GM23338 (cell line): ENCODE measurements at regions not wholly inside any gene's neighbourhood (a gene's known extent, or its start where the extent isn't known, plus 50 kb on each side); places are given as distances from the start of the nearest gene placed in this dataset.

Experiments used
- ATAC-seq: fragments of 200-7000 bp; cut with Tn5 transposase; 3 replicates; pipeline ENCODE4 v1.9.1; 2020
- DNase-seq: peaks from one replicate; pipeline ENCODE4 v3.0.0-alpha.2; 2015; ENCODE audit warnings: low spot score
- H2AFZ ChIP-seq: fragments of 200-600 bp; sonication (generic); 2 replicates; pipeline ENCODE4 v1.8.0; 2016; ENCODE audit warnings: antibody characterized with exemption, mild to moderate bottlenecking, moderate library complexity
- H3F3A ChIP-seq: fragments of 200-600 bp; sonication (generic); replicated peaks from 2 replicates; pipeline ENCODE4 v1.8.0; 2017; ENCODE audit warnings: antibody characterized with exemption, mixed run types, low read depth
- H3K27ac ChIP-seq: fragments of 200-600 bp; sonication (generic); 2 replicates; pipeline ENCODE4 v1.6.1; 2016; ENCODE audit warnings: low read depth
- H3K27me3 ChIP-seq: fragments of 200-600 bp; sonication (generic); 2 replicates; pipeline ENCODE4 v1.8.0; 2016; ENCODE audit warnings: mild to moderate bottlenecking, mixed run types, moderate library complexity; ENCODE audit not compliant: insufficient read depth
- H3K36me3 ChIP-seq: fragments of 200-600 bp; sonication (generic); 2 replicates; pipeline ENCODE4 v1.8.0; 2016; ENCODE audit warnings: mild to moderate bottlenecking; ENCODE audit not compliant: insufficient read depth
- H3K4me1 ChIP-seq: fragments of 200-600 bp; sonication (generic); 2 replicates; pipeline ENCODE4 v1.8.0; 2016; ENCODE audit warnings: mild to moderate bottlenecking, moderate library complexity; ENCODE audit not compliant: insufficient read depth
- H3K4me2 ChIP-seq: fragments of 200-600 bp; sonication (generic); 2 replicates; pipeline ENCODE4 v1.7.1; 2017; ENCODE audit warnings: mixed run types
- H3K4me3 ChIP-seq: fragments of 200-600 bp; sonication (generic); 2 replicates; pipeline ENCODE4 v1.6.1; 2016; ENCODE audit warnings: mixed run types
- H3K79me2 ChIP-seq: fragments of 200-600 bp; sonication (generic); replicated peaks from 2 replicates; pipeline ENCODE4 v1.8.0; 2017; ENCODE audit warnings: mild to moderate bottlenecking; ENCODE audit not compliant: insufficient read depth
- H3K9me2 ChIP-seq: fragments of 200-600 bp; sonication (generic); 2 replicates; pipeline ENCODE4 v1.8.0; 2017; ENCODE audit not compliant: insufficient read depth
- H4K20me1 ChIP-seq: fragments of 200-600 bp; sonication (generic); replicated peaks from 2 replicates; pipeline ENCODE4 v1.8.0; 2017; ENCODE audit warnings: mild to moderate bottlenecking; ENCODE audit not compliant: insufficient read depth
- H3K27ac Mint-ChIP-seq: 2 replicates; pipeline ENCODE4 v1.8.0; 2020; ENCODE audit warnings: inconsistent platforms, mild to moderate bottlenecking, moderate library complexity, mixed read lengths
- H3K27me3 Mint-ChIP-seq: 3 replicates; pipeline ENCODE4 v1.8.0; 2022; ENCODE audit warnings: low read depth, mild to moderate bottlenecking, moderate library complexity, mixed read lengths, inconsistent platforms; ENCODE audit not compliant: insufficient read depth, poor library complexity
- H3K36me3 Mint-ChIP-seq: 3 replicates; pipeline ENCODE4 v1.8.0; 2021; ENCODE audit warnings: low read depth, mild to moderate bottlenecking, inconsistent platforms, moderate library complexity, mixed read lengths
- H3K4me1 Mint-ChIP-seq: 3 replicates; pipeline ENCODE4 v1.8.0; 2020; ENCODE audit warnings: mild to moderate bottlenecking, inconsistent platforms, mixed read lengths
- H3K4me3 Mint-ChIP-seq: 3 replicates; pipeline ENCODE4 v1.8.0; 2021; ENCODE audit warnings: moderate library complexity, mild to moderate bottlenecking, inconsistent platforms, mixed read lengths
- H3K9me3 Mint-ChIP-seq: 3 replicates; pipeline ENCODE4 v1.8.0; 2020; ENCODE audit warnings: moderate library complexity, mild to moderate bottlenecking, inconsistent platforms, mixed read lengths
- CREB1 ChIP-seq: fragments of 250-450 bp; sonication (Bioruptor Pico); IDR thresholded peaks from 2 replicates; pipeline ENCODE4 v1.5.0; 2020; ENCODE audit warnings: low read depth, mild to moderate bottlenecking, moderate library complexity
- ETS1 ChIP-seq: IDR thresholded peaks from 2 replicates; pipeline ENCODE4 v1.6.1; 2016; ENCODE audit warnings: antibody characterized with exemption
- EZH2 ChIP-seq: fragments of 200-600 bp; sonication (generic); IDR thresholded peaks from one replicate; pipeline ENCODE4 v1.8.0; 2017; ENCODE audit warnings: antibody characterized with exemption, mild to moderate bottlenecking, low read depth; ENCODE audit not compliant: unreplicated experiment
- EZH2phosphoT487 ChIP-seq: fragments of 200-600 bp; sonication (generic); IDR thresholded peaks from one replicate; pipeline ENCODE4 v1.8.1; 2018; ENCODE audit warnings: antibody characterized with exemption; ENCODE audit not compliant: unreplicated experiment
- JUNB ChIP-seq: IDR thresholded peaks from one replicate; pipeline ENCODE4 v1.6.1; 2016; ENCODE audit warnings: antibody characterized with exemption; ENCODE audit not compliant: unreplicated experiment
- NANOG ChIP-seq: IDR thresholded peaks from 2 replicates; pipeline ENCODE4 v1.6.1; 2016; ENCODE audit warnings: antibody characterized with exemption, borderline replicate concordance
- POLR2AphosphoS5 ChIP-seq: IDR thresholded peaks from 2 replicates; pipeline ENCODE4 v1.6.1; 2016; ENCODE audit warnings: antibody characterized with exemption, low read depth
- REST ChIP-seq: IDR thresholded peaks from one replicate; pipeline ENCODE4 v1.6.1; 2018; ENCODE audit warnings: antibody characterized with exemption; ENCODE audit not compliant: unreplicated experiment
- ZNF114 ChIP-seq: fragments of 250-450 bp; sonication (Bioruptor Pico); IDR thresholded peaks from 2 replicates; pipeline ENCODE4 v1.5.0; 2020; ENCODE audit warnings: mild to moderate bottlenecking, moderate library complexity
- ZNF462 ChIP-seq: fragments of 250-450 bp; sonication (Bioruptor Pico); IDR thresholded peaks from 2 replicates; pipeline ENCODE4 v1.5.0; 2020; ENCODE audit warnings: mild to moderate bottlenecking, moderate library complexity

DNA sequence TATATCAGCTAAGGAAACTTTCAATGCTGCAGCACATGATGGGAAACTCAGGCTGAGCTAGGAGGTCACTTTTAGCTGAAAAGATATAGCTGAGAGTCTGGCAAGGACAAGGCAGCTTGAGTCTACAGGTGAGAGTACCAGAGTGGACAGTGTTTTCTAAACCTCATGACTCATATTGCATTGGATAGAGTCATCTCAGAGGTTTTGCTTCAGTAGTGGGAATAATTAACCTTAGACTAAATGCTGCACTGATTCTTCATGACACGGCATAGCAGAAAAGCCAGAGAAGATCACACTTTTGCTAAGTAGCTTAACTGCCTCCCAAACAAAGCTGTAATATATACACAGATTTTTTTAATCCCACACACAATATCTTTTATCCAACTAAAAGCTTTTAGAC is 865.0 kb upstream of the CDH2 start:
- DNase-seq (no peak), ATAC-seq (no peak)
- H3K27ac Mint-ChIP-seq, result no peak overlapping the region
- Histone ChIP-seq H3K27ac (no peak overlapping the region), H2AFZ (no peak overlapping the region), H3K4me2 (no peak overlapping the region), H3F3A (no peaks in the 10 kb centered on the region), H3K4me3 (no peak overlapping the region), H4K20me1 (no peaks in the 10 kb centered on the region), H3K4me1 (no peaks in the 10 kb centered on the region), H3K79me2 (no peaks in the 10 kb centered on the region), H3K36me3 (no peaks in the 10 kb centered on the region), H3K9me2 (no peaks in the 10 kb centered on the region), H3K27me3 (no peaks in the 10 kb centered on the region)
- TF ChIP-seq NANOG, result no peak
- no peak for TF ChIP-seq EZH2phosphoT487
- TF ChIP-seq ETS1, result no peak
- no peak for TF ChIP-seq CREB1
- TF ChIP-seq JUNB, result no peak
- no peak for TF ChIP-seq EZH2
- TF ChIP-seq ZNF114 (CRISPR knock-in tag), result no peak
- TF ChIP-seq POLR2AphosphoS5, result no peak
- TF ChIP-seq ZNF462 (CRISPR knock-in tag), result no peak
- TF ChIP-seq REST, result no peak
- peaks cover 2% of the 10 kb centered on the region for H3K27me3 Mint-ChIP-seq
- no peaks in the 10 kb centered on the region for H3K4me1 Mint-ChIP-seq
- peaks cover 8% of the 10 kb centered on the region for H3K9me3 Mint-ChIP-seq
- H3K4me3 Mint-ChIP-seq, result no peak overlapping the region
- H3K36me3 Mint-ChIP-seq, result peaks cover 9% of the 10 kb centered on the region; the same call in 2 of the 3 replicates
